ENCODE measurements at regions not wholly inside any gene's neighbourhood (a gene's known extent, or its start where the extent isn't known, plus 50 kb on each side); places are given as distances from the start of the nearest gene placed in this dataset.

GRCh38 chr5:54837981-54838380 lies 147.4 kb downstream of the ESM1 start:
- POLR2A ChIA-PET = no interaction called here
- CTCF ChIA-PET = interaction anchor here (1.3 to 2.9 kb wide), 2 partner anchors 12 to 320 kb away, joined by 3 to 14 read pairs; partner anchors contain the start of gene SNX18
- TF ChIP-seq CTCF (IDR thresholded peaks at IDR 0.05; ENCODE audit: control extremely low read depth, extremely low read depth, low read depth, missing control alignments) = no peak
- DNase-seq (ENCODE audit: extremely low spot score) = no peak

- no peak for TF ChIP-seq CTCF (IDR thresholded peaks at IDR 0.05; ENCODE audit: control extremely low read depth, extremely low read depth, low read depth, missing control alignments)
- CTCF ChIA-PET = interaction anchor here (1.3 to 2.9 kb wide), 2 partner anchors 13 to 320 kb away, joined by 3 to 14 read pairs; partner anchors contain the start of gene SNX18
- POLR2A ChIA-PET = no interaction called here
- no peak for DNase-seq (ENCODE audit: extremely low spot score)
These were observed 148.3 kb downstream of the ESM1 start for GRCh38 chr5:54837093-54837492.

GRCh38 chr5:54835647-54836046 lies 149.7 kb downstream of the ESM1 start:
- no peak for DNase-seq (ENCODE audit: extremely low spot score)
- no peak for TF ChIP-seq CTCF (IDR thresholded peaks at IDR 0.05; ENCODE audit: control extremely low read depth, extremely low read depth, low read depth, missing control alignments)
- ChIA-PET CTCF (interaction anchor here (1.5 to 2.9 kb wide), 2 partner anchors 9 to 318 kb away, joined by 4 to 14 read pairs; partner anchors contain the start of gene SNX18), POLR2A (no interaction called here)

GRCh38 chr5:54834121-54834842 lies 151.1 kb downstream of the ESM1 start:
- ChIA-PET CTCF (interaction anchor here (1.6 kb wide), 1 partner anchor 317 kb away, joined by 3 read pairs; no protein-coding TSS in a partner anchor), POLR2A (no interaction called here)
- no peak for DNase-seq (ENCODE audit: extremely low spot score)
- TF ChIP-seq CTCF (IDR thresholded peaks at IDR 0.05; ENCODE audit: control extremely low read depth, extremely low read depth, low read depth, missing control alignments) = no peak

- POLR2A ChIA-PET = no interaction called here
- DNase-seq (ENCODE audit: extremely low spot score) = no peak
- TF ChIP-seq CTCF (IDR thresholded peaks at IDR 0.05; ENCODE audit: control extremely low read depth, extremely low read depth, low read depth, missing control alignments) = no peak
- CTCF ChIA-PET = interaction anchor here (1.6 to 2.4 kb wide), 2 partner anchors 12 to 317 kb away, joined by 3 to 6 read pairs; no protein-coding TSS in a partner anchor
These were observed 151.8 kb downstream of the ESM1 start for GRCh38 chr5:54833590-54833989.

- no peak for DNase-seq (ENCODE audit: extremely low spot score)
- no peak for TF ChIP-seq CTCF (IDR thresholded peaks at IDR 0.05; ENCODE audit: control extremely low read depth, extremely low read depth, low read depth, missing control alignments)
- CTCF ChIA-PET = interaction anchor here (1.0 to 2.4 kb wide), 3 partner anchors 12 to 316 kb away, joined by 3 to 6 read pairs (median 3); no protein-coding TSS in a partner anchor
- POLR2A ChIA-PET = no interaction called here
These were observed 152.5 kb downstream of the ESM1 start for GRCh38 chr5:54832858-54833257.

Measured in GM10248 (cell line).